Type B pancreatic cell (in vitro differentiated cells): ENCODE measurements at regions not wholly inside any gene's neighbourhood (a gene's known extent, or its start where the extent isn't known, plus 50 kb on each side); places are given as distances from the start of the nearest gene placed in this dataset.
"Not testable (repeated sequence)": the region's sequence is repeated elsewhere in the genome, so short reads cannot be mapped to it uniquely, and the experiment has no call there.

Experiments
- DNase-seq: peaks from one replicate; pipeline ENCODE4 v3.0.0; 2021; ENCODE audit warnings: mixed read lengths; ENCODE audit not compliant: unreplicated experiment; ENCODE audit errors: extremely low spot score
- H3K27ac Mint-ChIP-seq: 2 replicates; pipeline ENCODE4 v1.8.0; 2021; ENCODE audit warnings: mild to moderate bottlenecking, mixed read lengths
- H3K27me3 Mint-ChIP-seq: 2 replicates; pipeline ENCODE4 v1.8.0; 2021; ENCODE audit warnings: mixed read lengths
- H3K36me3 Mint-ChIP-seq: 2 replicates; pipeline ENCODE4 v1.8.0; 2021; ENCODE audit warnings: mixed read lengths
- H3K4me1 Mint-ChIP-seq: one replicate; pipeline ENCODE4 v1.8.0; 2021; ENCODE audit warnings: mixed read lengths; ENCODE audit not compliant: unreplicated experiment
- H3K4me3 Mint-ChIP-seq: 2 replicates; pipeline ENCODE4 v1.8.0; 2021; ENCODE audit warnings: mild to moderate bottlenecking, mixed read lengths
- H3K9me3 Mint-ChIP-seq: 2 replicates; pipeline ENCODE4 v1.8.0; 2021; ENCODE audit warnings: mixed read lengths
- CTCF ChIP-seq: fragments of 200-600 bp; sonication (generic); conservative IDR thresholded peaks from 2 replicates; pipeline ENCODE4 v1.5.0; 2021; ENCODE audit warnings: antibody characterized with exemption, mild to moderate bottlenecking

GRCh38 chr21:28282833-28283232 lies 709.8 kb downstream of the LTN1 start:
- no peak overlapping the region for H3K4me3 Mint-ChIP-seq
- peaks cover 17% of the 10 kb centered on the region for H3K4me1 Mint-ChIP-seq
- no peak for DNase-seq
- no peaks in the 10 kb centered on the region for H3K27me3 Mint-ChIP-seq
- H3K27ac Mint-ChIP-seq, result no peak overlapping the region
- TF ChIP-seq CTCF, result no peak
- H3K9me3 Mint-ChIP-seq, result peaks cover 6% of the 10 kb centered on the region
- H3K36me3 Mint-ChIP-seq, result no peaks in the 10 kb centered on the region

GRCh38 chr21:28281357-28281756 lies 711.3 kb downstream of the LTN1 start:
- H3K27me3 Mint-ChIP-seq, DNase-seq, H3K27ac Mint-ChIP-seq, H3K4me3 Mint-ChIP-seq, H3K36me3 Mint-ChIP-seq, H3K9me3 Mint-ChIP-seq: not testable (repeated sequence)
- H3K4me1 Mint-ChIP-seq, result peaks cover 17% of the 10 kb centered on the region

- no peak for TF ChIP-seq CTCF
- H3K4me3 Mint-ChIP-seq, result no peak overlapping the region
- no peaks in the 10 kb centered on the region for H3K27me3 Mint-ChIP-seq
These were observed 712.1 kb downstream of the LTN1 start for GRCh38 chr21:28280611-28281010.

GRCh38 chr21:28277324-28277723 lies 715.4 kb downstream of the LTN1 start:
- Mint-ChIP-seq H3K4me1 (no peaks in the 10 kb centered on the region), H3K27ac (no peak overlapping the region), H3K36me3 (no peaks in the 10 kb centered on the region), H3K9me3 (peaks cover 7% of the 10 kb centered on the region), H3K27me3 (no peaks in the 10 kb centered on the region), H3K4me3 (no peak overlapping the region)
- TF ChIP-seq CTCF, result no peak
- no peak for DNase-seq

More at GRCh38 chr21:28280611-28281010, 712.1 kb downstream of the LTN1 start:
- Mint-ChIP-seq H3K36me3 (no peaks in the 10 kb centered on the region), H3K4me1 (peaks cover 17% of the 10 kb centered on the region), H3K27ac (no peak overlapping the region), H3K9me3 (peaks cover 6% of the 10 kb centered on the region)
- DNase-seq, result no peak

GRCh38 chr21:28272272-28272992 lies 720.2 kb downstream of the LTN1 start:
- DNase-seq, result no peak
- Mint-ChIP-seq H3K36me3 (no peaks in the 10 kb centered on the region), H3K27me3 (no peaks in the 10 kb centered on the region), H3K27ac (no peak overlapping the region), H3K4me3 (no peak overlapping the region), H3K9me3 (peaks cover 7% of the 10 kb centered on the region), H3K4me1 (peaks cover 10% of the 10 kb centered on the region)
- no peak for TF ChIP-seq CTCF

- DNase-seq, result no peak
- Mint-ChIP-seq H3K27ac (no peak overlapping the region), H3K9me3 (peaks cover 7% of the 10 kb centered on the region), H3K4me3 (no peak overlapping the region), H3K36me3 (no peaks in the 10 kb centered on the region), H3K27me3 (no peaks in the 10 kb centered on the region), H3K4me1 (peaks cover 16% of the 10 kb centered on the region)
- TF ChIP-seq CTCF, result no peak
These were observed 723.5 kb downstream of the LTN1 start for GRCh38 chr21:28269173-28269572.
